HG03045 (cell line): ENCODE measurements at regions not wholly inside any gene's neighbourhood (a gene's known extent, or its start where the extent isn't known, plus 50 kb on each side); places are given as distances from the start of the nearest gene placed in this dataset.

Experiments
- ATAC-seq: cut with Tn5 transposase; IDR thresholded peaks from one replicate; pipeline ENCODE4 v1.9.1; 2021; ENCODE audit warnings: mild to moderate bottlenecking, moderate library complexity; ENCODE audit not compliant: unreplicated experiment

DNA sequence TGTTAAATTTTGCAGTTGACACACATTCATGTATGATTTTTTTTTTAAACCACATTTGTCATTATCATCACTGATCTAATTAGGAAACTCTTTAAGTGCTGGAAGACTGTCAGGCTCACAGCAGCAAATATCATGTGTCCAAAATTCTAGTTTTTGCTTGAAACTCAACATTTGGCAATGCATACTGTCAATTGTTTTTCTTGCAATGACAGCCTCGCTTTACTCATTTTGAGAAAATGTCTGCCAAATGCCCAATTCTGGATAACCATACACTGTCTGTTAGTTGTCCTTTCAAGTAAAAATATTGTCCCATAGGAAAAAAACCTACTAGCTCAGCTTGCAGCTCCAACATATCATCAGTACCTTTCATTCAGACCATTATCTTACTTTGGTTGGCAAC is 523.9 kb upstream of the ARGLU1 start:
- no peak for ATAC-seq

GRCh38 chr13:107091428-107091827 is 523.5 kb upstream of the ARGLU1 start:
- no peak for ATAC-seq

DNA sequence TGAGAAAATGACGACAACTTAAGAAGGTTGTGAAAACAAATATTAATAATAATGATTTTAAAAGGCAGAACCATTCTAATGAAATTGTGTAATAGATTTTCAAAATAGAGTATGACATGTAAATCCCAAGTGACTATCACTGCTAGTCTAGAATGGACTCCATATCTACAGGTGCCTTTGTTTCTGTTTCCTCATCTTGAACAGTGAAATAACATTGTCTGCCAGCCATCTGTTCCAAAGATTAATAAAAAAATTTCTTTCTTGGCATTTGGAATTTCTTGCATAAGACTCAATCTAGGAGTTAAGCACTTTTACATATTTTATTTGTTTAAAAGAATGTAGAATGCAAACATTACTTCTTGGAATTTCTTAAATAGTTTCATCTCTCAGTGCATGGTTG is 520.1 kb upstream of the ARGLU1 start:
- ATAC-seq: no peak

- no peak for ATAC-seq
Measured at GRCh38 chr13:107079423-107080049, 511.6 kb upstream of the ARGLU1 start.

GRCh38 chr13:107078229-107078765 is 510.4 kb upstream of the ARGLU1 start:
- ATAC-seq: no peak

DNA sequence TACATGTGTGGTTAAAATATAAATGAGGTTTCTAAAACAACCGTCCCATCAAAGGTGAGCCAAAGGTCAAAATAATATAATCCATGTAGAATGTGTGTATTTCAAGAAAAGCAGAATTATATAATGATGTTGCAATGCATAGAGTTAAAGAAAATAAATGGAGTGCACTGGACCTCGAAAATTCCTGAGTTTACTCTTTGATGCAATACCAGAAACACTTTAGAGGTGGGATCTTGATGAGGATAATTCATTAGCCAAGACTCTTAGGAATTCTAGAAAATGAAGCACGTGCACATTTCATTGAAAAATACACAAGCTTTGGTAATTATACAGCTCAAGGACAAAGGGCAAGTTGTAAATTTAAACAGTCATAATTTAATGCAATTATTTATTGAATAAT is 508.9 kb upstream of the ARGLU1 start:
- ATAC-seq: no peak

DNA sequence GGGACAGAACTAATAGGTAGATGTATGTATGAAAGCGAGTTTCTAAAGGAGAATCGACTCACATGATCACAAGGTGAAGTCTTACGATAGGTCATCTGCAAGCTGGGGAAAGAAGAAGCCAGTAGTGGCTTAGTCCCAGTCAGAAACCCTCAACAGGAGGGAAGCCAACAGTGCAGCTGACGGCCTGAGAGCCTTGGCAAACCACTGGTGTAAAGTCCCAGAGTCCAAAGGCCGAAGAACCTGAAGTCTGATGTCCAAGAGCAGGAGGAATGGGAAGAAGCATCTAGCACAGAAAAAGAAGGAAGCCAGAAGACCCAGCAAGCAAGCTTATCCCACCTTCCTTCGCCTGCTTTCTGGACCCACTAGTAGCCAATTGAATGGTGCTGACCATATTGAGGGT is 507.6 kb upstream of the ARGLU1 start:
- no peak for ATAC-seq

DNA sequence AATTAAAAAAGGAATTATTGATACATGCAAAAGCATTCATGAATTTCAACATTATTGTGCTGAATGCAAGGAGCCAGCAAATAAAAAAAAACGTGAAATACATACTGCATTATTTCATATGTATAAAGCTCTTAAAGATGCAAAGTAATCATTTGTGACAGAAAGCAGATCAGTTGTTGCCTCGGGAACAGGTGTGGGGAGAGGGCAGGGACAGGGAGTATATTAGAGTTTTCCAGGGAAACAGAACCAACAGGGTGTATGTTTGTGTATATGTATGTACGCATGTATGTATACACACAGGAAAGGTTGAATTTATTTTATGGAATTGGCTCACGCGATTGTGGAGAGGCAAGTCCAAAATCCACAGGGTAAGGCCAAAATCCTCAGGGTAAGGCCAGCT is 502.9 kb upstream of the ARGLU1 start:
- no peak for ATAC-seq

- ATAC-seq: no peak
Measured at GRCh38 chr13:107069108-107069776, 501.3 kb upstream of the ARGLU1 start.

- no peak for ATAC-seq
Measured at GRCh38 chr13:107067381-107067780, 499.4 kb upstream of the ARGLU1 start.

DNA sequence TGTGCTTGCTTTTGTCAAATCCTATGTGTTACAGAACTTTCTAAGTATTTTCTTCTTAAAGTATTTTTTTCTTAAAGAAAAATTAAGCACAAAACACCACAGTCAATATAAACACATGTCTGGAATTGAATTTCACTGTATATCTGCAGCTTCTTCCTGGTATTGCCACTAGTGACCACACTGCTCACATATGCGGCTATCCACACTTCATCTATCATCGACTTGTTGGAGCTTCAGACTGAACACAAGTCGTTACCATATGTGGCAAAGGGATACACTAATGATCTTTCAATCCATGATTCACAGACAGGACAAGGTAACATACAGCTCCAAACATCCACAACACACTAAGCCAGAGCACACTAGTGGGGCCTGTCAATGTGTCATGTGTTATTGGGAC is 498.4 kb upstream of the ARGLU1 start:
- no peak for ATAC-seq

DNA sequence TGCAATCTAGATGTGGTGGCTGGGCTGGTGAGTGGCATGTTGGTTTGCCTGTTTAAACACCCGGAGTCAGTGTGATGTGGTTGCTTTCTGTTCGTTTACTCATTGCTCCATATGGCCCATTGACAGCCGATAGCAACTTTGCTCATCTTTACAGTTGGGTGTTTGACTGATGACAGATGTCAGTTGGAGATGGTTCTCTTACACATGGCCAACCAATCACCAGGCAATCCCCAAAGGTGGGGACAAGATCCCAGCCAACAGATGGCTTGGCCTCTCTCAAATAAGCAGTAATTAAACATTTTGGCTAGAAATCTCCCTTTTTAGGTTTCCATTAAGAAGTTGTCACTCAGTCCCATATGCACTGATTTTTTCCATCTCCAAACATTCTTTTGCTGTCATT is 497.1 kb upstream of the ARGLU1 start:
- ATAC-seq: no peak

GRCh38 chr13:107057028-107057631 is 489.2 kb upstream of the ARGLU1 start:
- ATAC-seq: no peak

DNA sequence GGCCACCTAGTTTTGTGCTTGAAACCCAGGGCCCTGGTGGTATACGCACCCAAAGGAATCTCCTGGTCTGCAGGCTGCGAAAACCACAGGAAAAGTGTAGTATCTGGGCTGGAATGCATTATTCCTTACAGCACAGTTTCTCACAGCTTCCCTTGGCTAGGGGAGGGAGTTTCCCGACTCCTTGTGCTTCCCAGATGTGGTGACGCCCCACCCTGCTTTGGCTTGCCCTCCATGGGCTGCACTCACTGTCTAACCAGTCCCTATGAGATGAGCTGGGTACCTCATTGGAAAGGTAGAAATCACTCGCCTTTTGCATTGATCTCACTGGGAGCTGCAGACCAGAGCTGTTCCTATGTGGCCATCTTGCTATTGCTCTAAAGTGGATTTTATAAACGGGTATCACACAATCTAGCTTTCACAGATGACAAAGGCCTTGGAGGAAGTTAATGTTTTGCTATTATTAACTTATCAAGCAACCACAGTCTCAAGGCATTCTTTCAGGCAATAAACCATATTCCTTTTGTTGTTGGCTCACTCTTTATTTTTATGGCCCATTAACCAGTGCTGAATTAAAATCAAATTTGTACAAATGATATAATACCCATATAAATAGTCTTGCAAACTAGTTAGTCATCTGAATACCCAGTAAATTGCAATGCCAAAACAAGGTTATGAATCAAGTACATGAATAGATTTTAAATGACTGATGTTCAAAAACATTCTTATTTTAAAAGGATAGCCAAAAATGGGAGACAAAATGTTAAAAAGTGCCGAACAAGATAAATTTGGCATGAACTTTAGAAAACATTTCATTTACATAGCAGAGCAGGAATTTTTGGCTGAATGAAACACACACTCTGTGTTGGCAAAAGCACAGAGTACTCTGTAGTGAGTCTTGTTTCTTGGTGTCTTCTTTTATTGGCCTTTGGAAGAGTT is 475.4 kb upstream of the ARGLU1 start:
- no peak for ATAC-seq

GRCh38 chr13:107035778-107036177 is 467.8 kb upstream of the ARGLU1 start:
- ATAC-seq: no peak

- no peak for ATAC-seq
Measured at GRCh38 chr13:107035186-107035585, 467.2 kb upstream of the ARGLU1 start.

- ATAC-seq: no peak
Measured at GRCh38 chr13:107034236-107034872, 466.4 kb upstream of the ARGLU1 start.

- no peak for ATAC-seq
Measured at GRCh38 chr13:107031716-107032115, 463.8 kb upstream of the ARGLU1 start.

GRCh38 chr13:107028751-107029150 is 460.8 kb upstream of the ARGLU1 start:
- ATAC-seq: no peak

DNA sequence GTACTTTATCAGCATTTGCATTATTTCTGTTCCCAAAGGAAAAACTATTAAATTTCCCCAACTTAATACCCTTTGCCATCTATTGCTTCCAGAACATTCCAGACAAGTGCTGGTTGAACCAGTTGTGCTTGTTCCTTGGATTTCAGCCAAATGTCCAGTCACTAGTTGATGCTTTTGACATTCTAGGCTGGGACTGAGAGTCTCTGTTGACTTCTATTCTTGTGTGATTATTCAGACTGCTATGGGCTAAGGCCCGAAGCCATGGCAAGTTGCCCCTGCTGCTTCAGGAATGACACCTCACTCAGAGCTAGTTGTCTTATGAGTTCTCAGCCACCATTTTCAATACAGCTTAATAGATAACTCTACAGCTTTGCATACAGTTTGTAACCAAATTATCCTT is 458.1 kb upstream of the ARGLU1 start:
- ATAC-seq: no peak

- ATAC-seq: no peak
Measured at GRCh38 chr13:107023335-107023734, 455.4 kb upstream of the ARGLU1 start.
